Choroid plexus epithelial cell (primary cell): ENCODE measurements at regions not wholly inside any gene's neighbourhood (a gene's known extent, or its start where the extent isn't known, plus 50 kb on each side); places are given as distances from the start of the nearest gene placed in this dataset.

Experiments used
- DNase-seq: peaks from one replicate; pipeline ENCODE4 v3.0.0-alpha.2; 2010; ENCODE audit warnings: low read depth
- H3K4me3 ChIP-seq: 2 replicates; pipeline ENCODE4 v1.5.1; 2011; ENCODE audit warnings: low read depth, mild to moderate bottlenecking, control low read depth, low read length, moderate library complexity
- CTCF ChIP-seq: conservative IDR thresholded peaks from 2 replicates; pipeline ENCODE4 v1.5.1; 2011; ENCODE audit warnings: low read depth, mild to moderate bottlenecking, control low read depth, inconsistent platforms, low read length, moderate library complexity

GRCh38 chr21:17435565-17436543, 77.0 kb upstream of the CXADR start:
- no peak for DNase-seq
- no peak overlapping the region for H3K4me3 ChIP-seq
- TF ChIP-seq CTCF: no peak

GRCh38 chr21:17436626-17437111, 76.2 kb upstream of the CXADR start:
- no peak for TF ChIP-seq CTCF
- no peak overlapping the region for H3K4me3 ChIP-seq
- DNase-seq: peak; percentile 29

GRCh38 chr21:17438635-17439034, 74.2 kb upstream of the CXADR start:
- H3K4me3 ChIP-seq: no peak overlapping the region
- TF ChIP-seq CTCF: no peak
- no peak for DNase-seq

- no peak for TF ChIP-seq CTCF
- no peak overlapping the region for H3K4me3 ChIP-seq
- peak; percentile 36 for DNase-seq
Observed at GRCh38 chr21:17440969-17441368, 71.9 kb upstream of the CXADR start.

- no peak for TF ChIP-seq CTCF
- no peak overlapping the region for H3K4me3 ChIP-seq
- DNase-seq: peak; percentile 78
Observed at GRCh38 chr21:17441370-17441769, 71.5 kb upstream of the CXADR start.

GRCh38 chr21:17442165-17442564, 70.7 kb upstream of the CXADR start:
- H3K4me3 ChIP-seq: no peak overlapping the region
- no peak for TF ChIP-seq CTCF
- DNase-seq: no peak
